Neuronal stem cell (in vitro differentiated cells): ENCODE measurements at regions not wholly inside any gene's neighbourhood (a gene's known extent, or its start where the extent isn't known, plus 50 kb on each side); places are given as distances from the start of the nearest gene placed in this dataset.

Source experiments
- DNase-seq: peaks from one replicate; pipeline ENCODE4 v3.0.0-alpha.2; 2013; ENCODE audit warnings: low spot score
- H2AFZ ChIP-seq: one replicate; pipeline ENCODE4 v1.6.1; 2013; ENCODE audit warnings: mild to moderate bottlenecking, low read length, inconsistent platforms
- H2AK5ac ChIP-seq: 2 replicates; pipeline ENCODE4 v1.6.1; 2013; ENCODE audit warnings: low read depth, mild to moderate bottlenecking, inconsistent platforms, low read length, moderate library complexity, mixed read lengths
- H2BK120ac ChIP-seq: 2 replicates; pipeline ENCODE4 v1.6.1; 2013; ENCODE audit warnings: low read depth, mild to moderate bottlenecking, inconsistent platforms, low read length, moderate library complexity, mixed read lengths
- H2BK12ac ChIP-seq: one replicate; pipeline ENCODE4 v1.6.1; 2013; ENCODE audit warnings: low read length, inconsistent platforms
- H2BK15ac ChIP-seq: 2 replicates; pipeline ENCODE4 v1.6.1; 2013; ENCODE audit warnings: mild to moderate bottlenecking, low read length, inconsistent platforms, mixed read lengths
- H2BK5ac ChIP-seq: one replicate; pipeline ENCODE4 v1.6.1; 2013; ENCODE audit warnings: inconsistent platforms, mild to moderate bottlenecking, low read length, moderate library complexity
- H3K14ac ChIP-seq: one replicate; pipeline ENCODE4 v1.6.1; 2013; ENCODE audit warnings: low read length, inconsistent platforms
- H3K18ac ChIP-seq: 2 replicates; pipeline ENCODE4 v1.6.1; 2013; ENCODE audit warnings: low read length, inconsistent platforms
- H3K23ac ChIP-seq: 2 replicates; pipeline ENCODE4 v1.6.1; 2013; ENCODE audit warnings: low read depth, mild to moderate bottlenecking, mixed read lengths, low read length, inconsistent platforms; ENCODE audit not compliant: poor library complexity
- H3K27ac ChIP-seq: replicated peaks from 3 replicates; pipeline ENCODE4 v1.5.1; 2013; ENCODE audit warnings: low read length, inconsistent platforms
- H3K27me3 ChIP-seq, 3 experiments: 2 replicates each; pipeline ENCODE4 v1.6.1; 2013; ENCODE audit warnings: low read length in 3 of 3, mild to moderate bottlenecking in 2 of 3, inconsistent platforms in 1 of 3, low read depth in 1 of 3, mixed read lengths in 1 of 3, moderate library complexity in 1 of 3; ENCODE audit not compliant: control insufficient read depth in 3 of 3, insufficient read depth in 3 of 3
- H3K36me3 ChIP-seq, 2 donors: replicated peaks in 1 of 2; 2 replicates each; pipeline ENCODE4 v1.6.1; 2013; ENCODE audit warnings: low read length in 2 of 2; ENCODE audit not compliant: control insufficient read depth in 2 of 2, insufficient read depth in 2 of 2
- H3K4ac ChIP-seq: 2 replicates; pipeline ENCODE4 v1.6.1; 2013; ENCODE audit warnings: inconsistent platforms, mild to moderate bottlenecking, low read length, moderate library complexity
- H3K4me1 ChIP-seq, 2 donors: 1 replicate in 1 of 2; 2 replicates in 1 of 2; pipeline ENCODE4 v1.6.1; 2013; ENCODE audit warnings: low read length in 2 of 2, low read depth in 1 of 2; ENCODE audit not compliant: control insufficient read depth in 2 of 2, insufficient read depth in 1 of 2
- H3K4me2 ChIP-seq: one replicate; pipeline ENCODE4 v1.6.1; 2013; ENCODE audit warnings: mild to moderate bottlenecking, low read length, inconsistent platforms; ENCODE audit not compliant: insufficient read depth, poor library complexity, severe bottlenecking
- H3K4me3 ChIP-seq, 2 donors: 2 replicates each; pipeline ENCODE4 v1.5.1; 2013; ENCODE audit warnings: low read length in 2 of 2, mild to moderate bottlenecking in 2 of 2, inconsistent platforms in 1 of 2, moderate library complexity in 1 of 2
- H3K79me1 ChIP-seq: one replicate; pipeline ENCODE4 v1.6.1; 2013; ENCODE audit warnings: low read depth, mild to moderate bottlenecking, inconsistent platforms, low read length, moderate library complexity
- H3K9ac ChIP-seq: one replicate; pipeline ENCODE4 v1.6.1; 2013; ENCODE audit warnings: mild to moderate bottlenecking, low read depth, low read length, inconsistent platforms; ENCODE audit not compliant: poor library complexity
- H3K9me3 ChIP-seq, 2 donors: replicated peaks in 1 of 2; 2 replicates each; pipeline versions ENCODE3 to v1.6.1; 2013; ENCODE audit warnings: low read length in 2 of 2, mild to moderate bottlenecking in 2 of 2, inconsistent platforms in 1 of 2, low read depth in 1 of 2, mixed read lengths in 1 of 2, moderate library complexity in 1 of 2; ENCODE audit not compliant: control insufficient read depth in 2 of 2, insufficient read depth in 1 of 2
- H4K8ac ChIP-seq: one replicate; pipeline ENCODE4 v1.6.1; 2013; ENCODE audit warnings: low read depth, mild to moderate bottlenecking, inconsistent platforms, low read length, moderate library complexity
- H4K91ac ChIP-seq: one replicate; pipeline ENCODE4 v1.6.1; 2013; ENCODE audit warnings: low read length, low read depth, mild to moderate bottlenecking, inconsistent platforms; ENCODE audit not compliant: poor library complexity
- whole genome bisulfite sequencing, 2 donors: extraction: QIAGEN DNeasy Blood & Tissue Kit; methylation state at CpG; one replicate each; pipeline ENCODE4 v1.1.7; 2013; ENCODE audit warnings: missing lambda C conversion rate in 2 of 2, mixed read lengths in 1 of 2; ENCODE audit not compliant: insufficient read length in 2 of 2, insufficient replicate concordance in 1 of 2; ENCODE audit errors: extremely low coverage in 2 of 2; 5-methylcytosine and 5-hydroxymethylcytosine counted together

- H3K79me1 ChIP-seq, result no peaks in the 10 kb centered on the region
- H3K18ac ChIP-seq, result no peak overlapping the region
- no peak overlapping the region for H4K8ac ChIP-seq
- no peak overlapping the region for H2AK5ac ChIP-seq
- H3K4me3 ChIP-seq, result no peak overlapping the region
- H3K4ac ChIP-seq, result no peak overlapping the region
- no peak overlapping the region for H3K27ac ChIP-seq
- no peak overlapping the region for H3K4me2 ChIP-seq
- WGBS, 2 donors, result 100% methylated on average over 1 of the region's 2 CpGs
- H2BK15ac ChIP-seq, result no peak overlapping the region
- no peak overlapping the region for H3K9ac ChIP-seq
- no peaks in the 10 kb centered on the region for H3K27me3 ChIP-seq
- no peaks in the 10 kb centered on the region for H3K4me1 ChIP-seq
- H4K91ac ChIP-seq, result no peak overlapping the region
- H2BK120ac ChIP-seq, result no peak overlapping the region
- no peak overlapping the region for H2AFZ ChIP-seq
- DNase-seq, result no peak
- no peaks in the 10 kb centered on the region for H3K9me3 ChIP-seq
- no peak overlapping the region for H2BK12ac ChIP-seq
- H3K14ac ChIP-seq, result no peak overlapping the region
- H3K23ac ChIP-seq, result no peak overlapping the region
- H2BK5ac ChIP-seq, result no peak overlapping the region
- no peaks in the 10 kb centered on the region for H3K36me3 ChIP-seq
Measured at GRCh38 chr13:54965881-54966280, 1937.3 kb downstream of the OLFM4 start.

DNA sequence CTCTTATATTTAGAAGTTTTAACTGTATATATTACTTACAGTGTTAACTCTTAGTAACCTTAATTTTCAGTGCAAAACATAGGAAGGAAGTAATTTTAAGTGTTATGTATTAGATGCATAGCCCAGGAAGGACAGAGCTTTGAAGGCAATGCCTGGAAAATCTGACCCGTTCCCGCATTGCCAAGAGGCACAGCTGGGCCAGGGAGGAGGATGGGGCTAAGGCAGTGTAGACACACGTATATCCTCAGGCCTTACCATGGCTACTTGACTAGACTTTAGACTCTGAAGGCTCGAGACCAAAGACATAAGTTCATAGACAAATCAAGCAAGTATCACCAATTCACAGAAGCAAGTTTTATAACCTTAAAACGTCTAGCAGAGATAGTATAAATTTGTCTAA lies 1944.2 kb downstream of the OLFM4 start:
- H3K9ac ChIP-seq, result no peak overlapping the region
- no peak overlapping the region for H4K91ac ChIP-seq
- H3K4ac ChIP-seq, result no peak overlapping the region
- no peak overlapping the region for H4K8ac ChIP-seq
- H2BK5ac ChIP-seq, result no peak overlapping the region
- H3K14ac ChIP-seq, result no peak overlapping the region
- H2AK5ac ChIP-seq, result no peak overlapping the region
- DNase-seq, result no peak
- no CpG with 5 or more reads among the region's 5 CpGs for WGBS, 2 donors
- no peaks in the 10 kb centered on the region for H3K79me1 ChIP-seq
- H3K27ac ChIP-seq, result no peak overlapping the region
- H2BK120ac ChIP-seq, result no peak overlapping the region
- no peaks in the 10 kb centered on the region for H3K36me3 ChIP-seq
- H3K18ac ChIP-seq, result no peak overlapping the region
- H2AFZ ChIP-seq, result no peak overlapping the region
- H3K4me1 ChIP-seq, result no peaks in the 10 kb centered on the region
- no peaks in the 10 kb centered on the region for H3K9me3 ChIP-seq
- H3K4me3 ChIP-seq, result no peak overlapping the region
- no peaks in the 10 kb centered on the region for H3K27me3 ChIP-seq
- no peak overlapping the region for H3K4me2 ChIP-seq
- H2BK12ac ChIP-seq, result no peak overlapping the region
- H3K23ac ChIP-seq, result no peak overlapping the region
- no peak overlapping the region for H2BK15ac ChIP-seq

DNA sequence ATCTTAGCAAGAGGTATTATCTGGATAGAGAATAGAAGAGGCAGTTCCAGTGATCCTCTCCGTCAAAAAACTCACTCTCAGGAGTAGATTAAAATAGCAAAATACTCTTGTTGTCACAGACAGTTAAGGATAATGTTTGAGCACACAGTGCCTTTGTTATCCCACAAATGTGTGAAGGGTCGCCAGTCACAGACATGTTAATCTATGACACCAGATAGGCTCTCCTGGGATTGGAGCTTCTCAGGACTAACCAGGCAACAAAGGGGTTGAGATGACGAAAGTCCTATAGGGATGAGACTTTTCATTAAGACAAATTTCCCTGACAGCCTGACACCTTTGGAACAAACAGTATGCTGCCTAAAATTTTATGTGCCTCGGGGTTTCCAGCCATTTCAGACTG lies 1947.1 kb downstream of the OLFM4 start:
- WGBS, 2 donors, result no CpG with 5 or more reads among the region's 4 CpGs
- Histone ChIP-seq H3K4me1 (no peaks in the 10 kb centered on the region), H3K18ac (no peak overlapping the region), H2AK5ac (no peak overlapping the region), H2BK120ac (no peak overlapping the region), H3K23ac (no peak overlapping the region), H3K36me3 (no peaks in the 10 kb centered on the region), H3K27ac (no peak overlapping the region), H3K79me1 (no peaks in the 10 kb centered on the region), H3K4me3 (no peak overlapping the region), H2BK5ac (no peak overlapping the region), H3K14ac (no peak overlapping the region), H2BK12ac (no peak overlapping the region), H4K91ac (no peak overlapping the region), H3K4me2 (no peak overlapping the region), H2AFZ (peak overlapping the region; percentile 21), H3K27me3 (no peaks in the 10 kb centered on the region), H2BK15ac (no peak overlapping the region), H3K9ac (no peak overlapping the region), H3K9me3 (no peaks in the 10 kb centered on the region), H4K8ac (no peak overlapping the region), H3K4ac (no peak overlapping the region)
- DNase-seq, result no peak

DNA sequence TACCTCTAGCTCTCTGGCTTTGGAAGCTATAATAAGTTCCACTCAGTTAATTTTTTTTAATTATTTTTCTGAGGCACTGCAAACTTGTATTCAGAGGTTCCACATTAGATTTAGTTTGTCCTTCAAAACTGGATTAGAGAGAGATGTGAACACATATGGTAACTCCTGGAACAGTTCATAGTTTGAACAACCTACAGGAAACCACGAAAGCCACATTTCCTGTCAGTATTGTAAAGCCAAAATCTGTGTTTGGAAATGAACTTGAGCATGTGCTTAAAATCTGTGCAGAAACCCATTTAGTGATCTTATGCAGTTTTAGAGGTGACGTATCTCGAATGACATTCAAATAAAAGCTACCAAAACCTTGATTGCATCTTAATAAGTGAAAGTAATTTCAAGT lies 1952.0 kb downstream of the OLFM4 start:
- Histone ChIP-seq H2BK5ac (no peak overlapping the region), H3K18ac (no peak overlapping the region), H3K4me3 (no peak overlapping the region), H3K23ac (no peak overlapping the region), H2BK12ac (no peak overlapping the region), H4K8ac (no peak overlapping the region), H3K14ac (no peak overlapping the region), H2BK15ac (no peak overlapping the region), H4K91ac (no peak overlapping the region), H3K4me1 (no peaks in the 10 kb centered on the region), H3K4ac (no peak overlapping the region), H2AFZ (no peak overlapping the region), H2AK5ac (no peak overlapping the region), H3K27me3 (no peaks in the 10 kb centered on the region), H3K36me3 (no peaks in the 10 kb centered on the region), H3K9me3 (no peaks in the 10 kb centered on the region), H3K79me1 (no peaks in the 10 kb centered on the region), H3K9ac (no peak overlapping the region), H3K4me2 (no peak overlapping the region), H3K27ac (no peak overlapping the region), H2BK120ac (no peak overlapping the region)
- WGBS, 2 donors, result no CpG with 5 or more reads among the region's 3 CpGs
- no peak for DNase-seq
